ENCODE measurements at regions not wholly inside any gene's neighbourhood (a gene's known extent, or its start where the extent isn't known, plus 50 kb on each side); places are given as distances from the start of the nearest gene placed in this dataset.

DNA sequence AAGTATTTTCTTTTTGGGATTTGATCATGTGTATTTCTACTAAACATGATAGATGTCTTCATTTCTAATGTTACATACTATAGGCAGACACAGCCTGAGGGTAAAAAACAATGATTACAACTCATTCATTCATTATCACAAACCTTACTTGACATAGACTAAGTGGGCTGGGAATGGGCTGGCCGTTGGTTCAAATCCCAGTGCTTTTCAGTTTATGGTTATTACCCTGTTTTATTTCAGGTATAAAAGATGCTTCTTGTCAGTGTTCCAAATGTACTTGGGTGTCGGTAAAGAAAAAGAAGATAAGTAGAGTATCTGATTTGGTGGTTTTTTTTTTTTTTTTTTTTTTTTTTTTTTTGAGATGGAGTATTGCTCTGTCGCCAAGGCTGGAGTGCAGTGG, 149.7 kb upstream of the ZFHX3 start:
- TF ChIP-seq, protein P1, sequence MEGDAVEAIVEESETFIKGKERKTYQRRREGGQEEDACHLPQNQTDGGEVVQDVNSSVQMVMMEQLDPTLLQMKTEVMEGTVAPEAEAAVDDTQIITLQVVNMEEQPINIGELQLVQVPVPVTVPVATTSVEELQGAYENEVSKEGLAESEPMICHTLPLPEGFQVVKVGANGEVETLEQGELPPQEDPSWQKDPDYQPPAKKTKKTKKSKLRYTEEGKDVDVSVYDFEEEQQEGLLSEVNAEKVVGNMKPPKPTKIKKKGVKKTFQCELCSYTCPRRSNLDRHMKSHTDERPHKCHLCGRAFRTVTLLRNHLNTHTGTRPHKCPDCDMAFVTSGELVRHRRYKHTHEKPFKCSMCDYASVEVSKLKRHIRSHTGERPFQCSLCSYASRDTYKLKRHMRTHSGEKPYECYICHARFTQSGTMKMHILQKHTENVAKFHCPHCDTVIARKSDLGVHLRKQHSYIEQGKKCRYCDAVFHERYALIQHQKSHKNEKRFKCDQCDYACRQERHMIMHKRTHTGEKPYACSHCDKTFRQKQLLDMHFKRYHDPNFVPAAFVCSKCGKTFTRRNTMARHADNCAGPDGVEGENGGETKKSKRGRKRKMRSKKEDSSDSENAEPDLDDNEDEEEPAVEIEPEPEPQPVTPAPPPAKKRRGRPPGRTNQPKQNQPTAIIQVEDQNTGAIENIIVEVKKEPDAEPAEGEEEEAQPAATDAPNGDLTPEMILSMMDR (IDR thresholded peaks at IDR 0.05) = no peak
- TF ChIP-seq POLR2AphosphoS5 (IDR thresholded peaks at IDR 0.05; ENCODE audit: low read depth, low read length) = no peak
- TF ChIP-seq, protein P2, sequence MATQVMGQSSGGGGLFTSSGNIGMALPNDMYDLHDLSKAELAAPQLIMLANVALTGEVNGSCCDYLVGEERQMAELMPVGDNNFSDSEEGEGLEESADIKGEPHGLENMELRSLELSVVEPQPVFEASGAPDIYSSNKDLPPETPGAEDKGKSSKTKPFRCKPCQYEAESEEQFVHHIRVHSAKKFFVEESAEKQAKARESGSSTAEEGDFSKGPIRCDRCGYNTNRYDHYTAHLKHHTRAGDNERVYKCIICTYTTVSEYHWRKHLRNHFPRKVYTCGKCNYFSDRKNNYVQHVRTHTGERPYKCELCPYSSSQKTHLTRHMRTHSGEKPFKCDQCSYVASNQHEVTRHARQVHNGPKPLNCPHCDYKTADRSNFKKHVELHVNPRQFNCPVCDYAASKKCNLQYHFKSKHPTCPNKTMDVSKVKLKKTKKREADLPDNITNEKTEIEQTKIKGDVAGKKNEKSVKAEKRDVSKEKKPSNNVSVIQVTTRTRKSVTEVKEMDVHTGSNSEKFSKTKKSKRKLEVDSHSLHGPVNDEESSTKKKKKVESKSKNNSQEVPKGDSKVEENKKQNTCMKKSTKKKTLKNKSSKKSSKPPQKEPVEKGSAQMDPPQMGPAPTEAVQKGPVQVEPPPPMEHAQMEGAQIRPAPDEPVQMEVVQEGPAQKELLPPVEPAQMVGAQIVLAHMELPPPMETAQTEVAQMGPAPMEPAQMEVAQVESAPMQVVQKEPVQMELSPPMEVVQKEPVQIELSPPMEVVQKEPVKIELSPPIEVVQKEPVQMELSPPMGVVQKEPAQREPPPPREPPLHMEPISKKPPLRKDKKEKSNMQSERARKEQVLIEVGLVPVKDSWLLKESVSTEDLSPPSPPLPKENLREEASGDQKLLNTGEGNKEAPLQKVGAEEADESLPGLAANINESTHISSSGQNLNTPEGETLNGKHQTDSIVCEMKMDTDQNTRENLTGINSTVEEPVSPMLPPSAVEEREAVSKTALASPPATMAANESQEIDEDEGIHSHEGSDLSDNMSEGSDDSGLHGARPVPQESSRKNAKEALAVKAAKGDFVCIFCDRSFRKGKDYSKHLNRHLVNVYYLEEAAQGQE (IDR thresholded peaks at IDR 0.05; ENCODE audit: insufficient read depth in 1 of 2, low read depth in 2 of 2, low read length in 1 of 2) = no peak

All from Panc1 (cell line).